ENCODE measurements at regions not wholly inside any gene's neighbourhood (a gene's known extent, or its start where the extent isn't known, plus 50 kb on each side); places are given as distances from the start of the nearest gene placed in this dataset.

DNA sequence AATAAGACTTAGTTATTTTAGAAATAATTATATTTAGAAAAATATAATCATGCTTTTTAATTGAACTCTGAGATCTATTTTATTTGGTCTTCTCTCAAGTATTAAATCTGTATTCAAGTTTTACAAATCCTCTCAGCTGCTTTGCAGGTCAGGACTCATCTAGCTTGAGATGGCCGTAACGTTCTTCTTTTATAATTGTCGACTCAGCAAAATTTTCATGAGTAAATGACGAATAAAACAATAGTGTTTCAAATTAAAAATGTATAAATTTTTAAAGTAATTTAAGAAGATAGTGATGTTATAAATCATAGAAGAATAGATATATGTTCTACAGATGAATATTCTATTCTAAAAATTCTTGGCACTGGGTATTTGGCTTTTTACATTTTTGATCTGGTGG, 957.1 kb upstream of the EYS start:
- H3K4me3 ChIP-seq (replicated peaks; ENCODE audit: low read depth, low read length) = no peak overlapping the region
- no peak for DNase-seq (ENCODE audit: low read depth)
- TF ChIP-seq CTCF (IDR thresholded peaks at IDR 0.05; ENCODE audit: low read length, missing control alignments) = no peak

GRCh38 chr6:66662721-66663507, 955.9 kb upstream of the EYS start:
- H3K4me3 ChIP-seq (replicated peaks; ENCODE audit: low read depth, low read length) = no peak overlapping the region
- no peak for DNase-seq (ENCODE audit: low read depth)
- no peak for TF ChIP-seq CTCF (IDR thresholded peaks at IDR 0.05; ENCODE audit: low read length, missing control alignments)

- TF ChIP-seq CTCF (IDR thresholded peaks at IDR 0.05; ENCODE audit: low read length, missing control alignments) = peak; percentile 67
- no peak overlapping the region for H3K4me3 ChIP-seq (replicated peaks; ENCODE audit: low read depth, low read length)
- DNase-seq (ENCODE audit: low read depth) = peak; percentile 69
Measured at GRCh38 chr6:66662196-66662595, 955.2 kb upstream of the EYS start.

GRCh38 chr6:66655420-66655819, 948.4 kb upstream of the EYS start:
- no peak for TF ChIP-seq CTCF (IDR thresholded peaks at IDR 0.05; ENCODE audit: low read length, missing control alignments)
- DNase-seq (ENCODE audit: low read depth) = no peak
- H3K4me3 ChIP-seq (replicated peaks; ENCODE audit: low read depth, low read length) = no peak overlapping the region

- no peak for TF ChIP-seq CTCF (IDR thresholded peaks at IDR 0.05; ENCODE audit: low read length, missing control alignments)
Measured at GRCh38 chr6:66638518-66638917, 931.5 kb upstream of the EYS start.

DNA sequence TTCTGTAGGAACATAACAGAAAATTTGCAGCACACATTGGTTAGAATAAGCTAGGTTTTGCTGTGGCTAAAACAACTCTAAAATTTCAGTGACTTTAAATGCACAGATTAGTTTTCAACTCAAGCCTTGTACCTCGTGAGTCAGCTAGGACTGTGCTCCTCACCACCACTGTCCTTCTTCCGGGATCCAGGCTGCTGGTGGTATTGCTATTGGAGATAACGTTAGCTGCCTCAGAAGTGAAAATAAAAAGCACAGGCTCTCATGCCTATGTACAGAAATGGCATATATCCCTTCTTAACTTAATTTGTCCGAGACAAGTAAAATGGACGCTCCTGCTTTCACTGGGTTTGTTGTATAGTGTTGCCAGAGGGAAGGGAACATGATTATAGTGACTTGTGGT, 931.1 kb upstream of the EYS start:
- DNase-seq (ENCODE audit: low read depth) = no peak
- no peak overlapping the region for H3K4me3 ChIP-seq (replicated peaks; ENCODE audit: low read depth, low read length)

More at GRCh38 chr6:66638518-66638917, 931.5 kb upstream of the EYS start:
- no peak overlapping the region for H3K4me3 ChIP-seq (replicated peaks; ENCODE audit: low read depth, low read length)
- no peak for DNase-seq (ENCODE audit: low read depth)

More for the DNA sequence above, 931.1 kb upstream of the EYS start:
- TF ChIP-seq CTCF (IDR thresholded peaks at IDR 0.05; ENCODE audit: low read length, missing control alignments) = no peak

Data from fibroblast of pulmonary artery (primary cell).